ENCODE measurements at regions not wholly inside any gene's neighbourhood (a gene's known extent, or its start where the extent isn't known, plus 50 kb on each side); places are given as distances from the start of the nearest gene placed in this dataset.

DNA sequence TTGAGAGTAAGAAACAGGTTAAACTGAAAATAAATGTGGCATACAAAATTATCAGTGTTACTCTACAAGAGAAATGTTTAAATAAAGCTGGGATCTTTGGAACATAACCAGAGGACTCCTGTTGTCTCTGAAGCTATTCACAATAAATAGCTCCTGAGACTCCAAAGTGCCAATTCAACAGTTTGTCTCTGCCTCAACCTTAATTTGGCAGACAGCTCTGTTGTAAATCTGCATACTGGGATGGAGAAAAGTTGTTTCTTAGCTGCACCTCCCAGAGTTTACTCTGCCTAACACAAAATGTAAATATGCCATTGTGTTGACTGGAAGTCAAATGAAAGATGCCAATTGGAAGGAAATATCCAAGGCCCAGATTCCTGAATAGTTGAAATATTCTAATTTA, 238.5 kb upstream of the EPHA4 start:
- Histone ChIP-seq H3K9ac (ENCODE audit: insufficient read depth, low read length) (no peak overlapping the region), H2AFZ (ENCODE audit: low read length) (no peak overlapping the region)
- TF ChIP-seq EZH2 (IDR thresholded peaks at IDR 0.05; ENCODE audit: low read length, missing control alignments), result no peak
- TF ChIP-seq, protein P1, sequence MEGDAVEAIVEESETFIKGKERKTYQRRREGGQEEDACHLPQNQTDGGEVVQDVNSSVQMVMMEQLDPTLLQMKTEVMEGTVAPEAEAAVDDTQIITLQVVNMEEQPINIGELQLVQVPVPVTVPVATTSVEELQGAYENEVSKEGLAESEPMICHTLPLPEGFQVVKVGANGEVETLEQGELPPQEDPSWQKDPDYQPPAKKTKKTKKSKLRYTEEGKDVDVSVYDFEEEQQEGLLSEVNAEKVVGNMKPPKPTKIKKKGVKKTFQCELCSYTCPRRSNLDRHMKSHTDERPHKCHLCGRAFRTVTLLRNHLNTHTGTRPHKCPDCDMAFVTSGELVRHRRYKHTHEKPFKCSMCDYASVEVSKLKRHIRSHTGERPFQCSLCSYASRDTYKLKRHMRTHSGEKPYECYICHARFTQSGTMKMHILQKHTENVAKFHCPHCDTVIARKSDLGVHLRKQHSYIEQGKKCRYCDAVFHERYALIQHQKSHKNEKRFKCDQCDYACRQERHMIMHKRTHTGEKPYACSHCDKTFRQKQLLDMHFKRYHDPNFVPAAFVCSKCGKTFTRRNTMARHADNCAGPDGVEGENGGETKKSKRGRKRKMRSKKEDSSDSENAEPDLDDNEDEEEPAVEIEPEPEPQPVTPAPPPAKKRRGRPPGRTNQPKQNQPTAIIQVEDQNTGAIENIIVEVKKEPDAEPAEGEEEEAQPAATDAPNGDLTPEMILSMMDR (conservative IDR thresholded peaks at IDR 0.05 in 1 of 2, IDR thresholded peaks at IDR 0.05 in 1 of 2; ENCODE audit: low read depth in 1 of 2, low read length in 2 of 2), result no peak

DNA sequence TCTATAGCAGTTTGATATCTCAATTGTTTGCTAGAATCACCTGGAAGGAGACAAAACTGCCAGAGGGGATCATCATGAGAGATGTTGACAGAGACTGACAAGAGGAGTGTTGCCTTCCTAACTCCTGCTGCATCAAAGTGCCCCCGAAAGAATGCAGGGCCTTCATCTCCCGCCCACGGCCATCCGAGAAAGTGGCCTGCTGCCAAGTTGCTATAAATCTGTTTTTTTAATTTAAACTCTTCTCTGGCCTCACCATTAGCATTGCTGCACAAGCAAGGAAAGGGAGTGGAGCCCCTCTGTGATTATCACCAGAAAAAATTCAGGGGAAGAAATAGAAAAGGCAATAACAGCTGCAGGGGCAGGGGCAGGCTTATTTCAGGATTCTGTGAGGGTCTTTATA, 238.1 kb upstream of the EPHA4 start:
- Histone ChIP-seq H3K27me3 (ENCODE audit: control insufficient read depth, insufficient read depth, low read length) (no peaks in the 10 kb centered on the region), H3K4me2 (ENCODE audit: extremely low read depth, insufficient read depth, low read length) (no peak overlapping the region), H3K4me1 (ENCODE audit: control insufficient read depth, extremely low read depth, insufficient read depth, low read length) (no peaks in the 10 kb centered on the region), H4K20me1 (ENCODE audit: control insufficient read depth, extremely low read depth, insufficient read depth, low read length) (no peaks in the 10 kb centered on the region), H3K4me3 (replicated peaks in 1 of 4; ENCODE audit: control extremely low read depth in 1 of 4, insufficient read depth in 1 of 4, low read depth in 3 of 4, low read length in 4 of 4) (no peak overlapping the region), H3K36me3 (ENCODE audit: control insufficient read depth, insufficient read depth, low read length) (no peaks in the 10 kb centered on the region), H3K9me3 (ENCODE audit: control insufficient read depth, insufficient read depth, low read depth, low read length) (no peaks in the 10 kb centered on the region), H3K27ac (ENCODE audit: insufficient read depth, low read length) (no peak overlapping the region), H2AFZ (ENCODE audit: low read length) (no peak overlapping the region), H3K79me2 (ENCODE audit: control insufficient read depth, insufficient read depth, low read length) (no peaks in the 10 kb centered on the region), H3K9ac (ENCODE audit: insufficient read depth, low read length) (no peak overlapping the region)
- no peak for DNase-seq (ENCODE audit: low read depth in 2 of 2)
- TF ChIP-seq, protein P1 (conservative IDR thresholded peaks at IDR 0.05 in 1 of 2, IDR thresholded peaks at IDR 0.05 in 1 of 2; ENCODE audit: low read depth in 1 of 2, low read length in 2 of 2), result no peak
- no peak for TF ChIP-seq EZH2 (IDR thresholded peaks at IDR 0.05; ENCODE audit: low read length, missing control alignments)

More for the DNA sequence above, 238.5 kb upstream of the EPHA4 start:
- Histone ChIP-seq H3K79me2 (ENCODE audit: control insufficient read depth, insufficient read depth, low read length) (no peaks in the 10 kb centered on the region), H4K20me1 (ENCODE audit: control insufficient read depth, extremely low read depth, insufficient read depth, low read length) (no peaks in the 10 kb centered on the region), H3K9me3 (ENCODE audit: control insufficient read depth, insufficient read depth, low read depth, low read length) (no peaks in the 10 kb centered on the region), H3K27ac (ENCODE audit: insufficient read depth, low read length) (no peak overlapping the region), H3K4me1 (ENCODE audit: control insufficient read depth, extremely low read depth, insufficient read depth, low read length) (no peaks in the 10 kb centered on the region), H3K36me3 (ENCODE audit: control insufficient read depth, insufficient read depth, low read length) (no peaks in the 10 kb centered on the region), H3K27me3 (ENCODE audit: control insufficient read depth, insufficient read depth, low read length) (no peaks in the 10 kb centered on the region), H3K4me2 (ENCODE audit: extremely low read depth, insufficient read depth, low read length) (no peak overlapping the region), H3K4me3 (replicated peaks in 1 of 4; ENCODE audit: control extremely low read depth in 1 of 4, insufficient read depth in 1 of 4, low read depth in 3 of 4, low read length in 4 of 4) (no peak overlapping the region)
- no peak for DNase-seq (ENCODE audit: low read depth in 2 of 2)

DNA sequence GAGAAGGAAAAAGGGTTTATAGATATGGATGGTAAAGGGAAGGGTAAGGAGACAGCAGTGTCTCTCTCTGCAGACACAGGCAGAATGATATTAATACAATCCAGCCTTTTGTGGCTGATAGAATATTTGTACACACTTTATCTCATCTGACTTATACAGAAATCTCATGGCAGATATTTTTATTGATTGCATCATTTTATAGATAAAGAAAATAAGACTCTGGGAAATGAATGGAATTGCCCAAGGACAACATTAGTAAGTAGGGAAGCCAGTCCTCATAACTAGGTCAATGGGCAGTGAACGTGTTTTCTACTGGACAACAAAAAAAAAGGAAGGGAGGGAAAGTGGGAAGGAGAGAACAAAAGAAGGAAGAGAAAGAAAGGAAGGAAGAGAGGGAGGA, 236.4 kb upstream of the EPHA4 start:
- no peaks in the 10 kb centered on the region for H3K36me3 ChIP-seq (ENCODE audit: control insufficient read depth, insufficient read depth, low read length)
- no peak overlapping the region for H3K4me3 ChIP-seq (replicated peaks in 1 of 4; ENCODE audit: control extremely low read depth in 1 of 4, insufficient read depth in 1 of 4, low read depth in 3 of 4, low read length in 4 of 4)
- H4K20me1 ChIP-seq (ENCODE audit: control insufficient read depth, extremely low read depth, insufficient read depth, low read length), result no peaks in the 10 kb centered on the region
- TF ChIP-seq, protein P1 (conservative IDR thresholded peaks at IDR 0.05 in 1 of 2, IDR thresholded peaks at IDR 0.05 in 1 of 2; ENCODE audit: low read depth in 1 of 2, low read length in 2 of 2), result no peak
- no peak for TF ChIP-seq EZH2 (IDR thresholded peaks at IDR 0.05; ENCODE audit: low read length, missing control alignments)
- no peaks in the 10 kb centered on the region for H3K4me1 ChIP-seq (ENCODE audit: control insufficient read depth, extremely low read depth, insufficient read depth, low read length)
- H3K4me2 ChIP-seq (ENCODE audit: extremely low read depth, insufficient read depth, low read length), result no peak overlapping the region
- H3K9me3 ChIP-seq (ENCODE audit: control insufficient read depth, insufficient read depth, low read depth, low read length), result no peaks in the 10 kb centered on the region
- peak in 1 of 2 donors; percentile 15 for DNase-seq (ENCODE audit: low read depth in 2 of 2)
- H3K27me3 ChIP-seq (ENCODE audit: control insufficient read depth, insufficient read depth, low read length), result no peaks in the 10 kb centered on the region
- H3K9ac ChIP-seq (ENCODE audit: insufficient read depth, low read length), result no peak overlapping the region
- H3K27ac ChIP-seq (ENCODE audit: insufficient read depth, low read length), result no peak overlapping the region
- no peak overlapping the region for H2AFZ ChIP-seq (ENCODE audit: low read length)
- no peaks in the 10 kb centered on the region for H3K79me2 ChIP-seq (ENCODE audit: control insufficient read depth, insufficient read depth, low read length)
